Pancreas (tissue), 10 donors: ENCODE measurements at regions not wholly inside any gene's neighbourhood (a gene's known extent, or its start where the extent isn't known, plus 50 kb on each side); places are given as distances from the start of the nearest gene placed in this dataset.
A peak's percentile ranks its signal among the peaks of the same experiment; 100 is the strongest.
"Not testable (repeated sequence)": the region's sequence is repeated elsewhere in the genome, so short reads cannot be mapped to it uniquely, and the experiment has no call there.

Experiments
- ATAC-seq, 4 donors: fragments of 200-7000 bp; cut with Tn5 transposase; one replicate each; pipeline versions ENCODE4 v1.8.0 to v1.9.1; 2020; ENCODE audit warnings: mild to moderate bottlenecking in 4 of 4, moderate library complexity in 4 of 4
- DNase-seq, 6 donors: peaks; one replicate each; pipeline ENCODE4 v3.0.0-alpha.2; 2020
- FAIRE-seq: peaks from 2 replicates; lab custom pipeline; 2012; peaks lifted over from hg19 to GRCh38; lab: Jason Lieb, UNC
- H3K27ac ChIP-seq, 4 donors: fragments of 200-600 bp; sonication (generic); 1 replicate in 3 of 4; 2 replicates in 1 of 4; pipeline versions ENCODE4 v1.5.0 to v1.8.0; 2020
- H3K27me3 ChIP-seq, 4 donors: fragments of 200-600 bp; one replicate each; pipeline ENCODE4 v1.8.0; 2021
- H3K36me3 ChIP-seq, 3 donors: fragments of 200-600 bp; sonication (generic) in 1 of 3; one replicate each; pipeline versions ENCODE4 v1.5.0 to v1.8.0; 2020 to 2021
- H3K4me1 ChIP-seq, 3 donors: fragments of 200-600 bp; one replicate each; pipeline ENCODE4 v1.8.0; 2021
- H3K4me3 ChIP-seq, 4 donors: fragments of 200-600 bp; sonication (generic) in 2 of 4; one replicate each; pipeline versions ENCODE4 v1.5.0 to v1.8.0; 2020 to 2021
- H3K9me3 ChIP-seq, 4 donors: fragments of 200-600 bp; one replicate each; pipeline ENCODE4 v1.8.0; 2021
- CTCF ChIP-seq, 4 donors: fragments of 200-600 bp; sonication (generic) in 3 of 4; IDR thresholded peaks; one replicate each; pipeline versions ENCODE4 v1.5.0 to v1.8.0; 2021; ENCODE audit warnings: antibody characterized with exemption in 4 of 4
- WGBS, 2 donors: extraction: QIAGEN DNeasy Blood & Tissue Kit; methylation state at CpG; one replicate each; pipeline ENCODE4 v1.1.7; 2013; 5-methylcytosine and 5-hydroxymethylcytosine counted together
- intact Hi-C, 3 donors: fragments of 100-400 bp; cut with DNase I; formaldehyde crosslinking; loops; one replicate each; pipeline versions ENCODE4 v1.11.1 to v1.14.2; 2022
- donor health status: healthy with polysubstance abuse.
- donor health status: DM: no; HTN: no; CAD: no; lungs with moderate emphysema.
- donor health status: DM: no; HTN: no; CAD: no.
- donor health status: control.
- donor health status: control.
- donor health status: Bipolar disorder and iron deficiency.
- donor health status: DM: yes; HTN: yes; CAD: no.
- donor health status: DM: no; HTN: no; CAD: no.
- donor health status: DM: no; HTN: no; CAD: no.
- donor health status: DM: yes; HTN: yes; CAD: no.

DNA sequence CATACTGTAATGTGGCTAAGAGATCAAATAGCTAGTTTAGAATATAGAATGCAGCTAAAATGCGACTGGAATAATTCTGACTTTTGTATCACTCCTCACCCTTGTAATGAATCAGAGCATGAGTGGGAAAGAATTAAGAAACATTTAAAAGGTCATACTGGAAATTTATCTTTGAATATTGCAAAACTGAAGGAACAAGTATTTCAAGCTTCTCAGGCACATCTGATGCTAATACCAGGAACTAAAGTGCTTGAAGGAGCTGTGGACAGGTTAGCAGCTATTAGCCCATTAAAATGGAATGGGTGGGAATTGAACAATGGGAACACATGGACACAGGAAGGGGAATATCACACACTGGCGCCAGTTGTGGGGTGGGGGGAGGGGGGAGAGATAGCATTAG is 144.2 kb upstream of the ZNF91 start:
- Histone ChIP-seq H3K36me3 (no peaks in the 10 kb centered on the region), H3K27me3 (no peaks in the 10 kb centered on the region), H3K4me3 (no peak overlapping the region), H3K9me3 (no peaks in the 10 kb centered on the region), H3K4me1 (no peaks in the 10 kb centered on the region), H3K27ac (no peak overlapping the region)
- FAIRE-seq = no peak
- WGBS, 2 donors = 47 to 53% methylated on average over 2 of the region's 2 CpGs
- no peak for DNase-seq
- TF ChIP-seq CTCF (IDR thresholded peaks at IDR 0.05) = no peak
- intact Hi-C loops = no loop called here
- ATAC-seq = no peak

DNA sequence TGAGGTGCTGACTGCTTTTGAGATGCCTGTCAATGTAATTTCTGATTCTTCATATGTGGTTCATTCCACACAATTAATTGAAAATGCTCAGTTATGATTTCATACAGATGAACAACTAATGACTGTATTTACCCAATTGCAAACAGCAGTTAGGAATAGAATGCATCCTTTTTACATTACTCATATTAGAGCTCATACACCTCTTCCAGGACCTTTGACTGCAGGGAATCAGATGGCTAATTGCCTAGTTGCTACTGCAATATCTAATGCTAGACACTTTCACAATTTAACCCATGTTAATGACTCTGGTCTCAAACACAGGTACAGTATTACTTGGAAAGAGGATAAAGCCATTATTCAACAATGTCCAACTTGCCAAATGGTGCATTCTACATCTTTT is 141.9 kb upstream of the ZNF91 start:
- H3K9me3 ChIP-seq, H3K27ac ChIP-seq, intact Hi-C loops, DNase-seq, FAIRE-seq, ATAC-seq, H3K27me3 ChIP-seq, H3K36me3 ChIP-seq, H3K4me3 ChIP-seq, H3K4me1 ChIP-seq: not testable (repeated sequence)

DNA sequence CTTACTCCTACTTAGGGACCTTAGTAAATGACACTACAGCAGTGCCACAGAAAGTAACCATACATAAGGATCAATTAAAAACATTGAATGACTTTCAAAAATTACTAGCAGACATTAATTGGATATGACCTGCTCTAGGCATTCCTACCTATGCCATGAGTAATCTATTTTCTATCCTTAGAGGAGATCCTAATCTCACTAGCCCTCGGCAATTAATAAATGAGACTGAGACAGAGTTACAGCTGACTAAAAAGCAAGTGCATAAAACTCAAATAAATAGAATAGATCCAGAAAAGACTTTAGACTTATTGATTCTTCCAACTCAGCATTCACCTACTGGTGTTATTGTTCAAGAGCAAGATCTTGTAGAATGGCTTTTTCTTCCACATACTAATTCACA is 141.1 kb upstream of the ZNF91 start:
- ATAC-seq, H3K36me3 ChIP-seq, H3K27me3 ChIP-seq, H3K27ac ChIP-seq, H3K4me3 ChIP-seq, DNase-seq, H3K4me1 ChIP-seq, intact Hi-C loops, H3K9me3 ChIP-seq, FAIRE-seq: not testable (repeated sequence)
- 56 to 67% methylated on average over 1 of the region's 1 CpG for WGBS, 2 donors

DNA sequence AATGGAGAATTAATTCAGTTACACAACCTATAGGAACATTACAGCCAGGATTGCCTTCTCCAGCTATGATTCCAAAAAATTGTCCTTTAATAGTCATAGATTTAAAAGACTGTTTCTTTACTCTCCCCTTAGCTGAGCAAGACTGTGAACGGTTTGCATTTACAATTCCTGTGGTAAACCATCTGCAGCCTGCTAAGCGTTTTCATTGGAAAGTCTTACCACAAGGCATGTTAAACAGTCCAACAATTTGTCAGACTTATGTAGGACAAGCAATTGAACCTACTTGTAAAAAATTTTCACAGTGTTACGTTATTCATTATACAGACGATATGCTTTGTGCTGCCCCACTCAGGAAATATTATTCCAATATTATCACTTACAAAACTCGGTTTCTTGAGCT is 140.6 kb upstream of the ZNF91 start:
- DNase-seq, H3K4me1 ChIP-seq, intact Hi-C loops, ATAC-seq, H3K4me3 ChIP-seq, H3K9me3 ChIP-seq, H3K27ac ChIP-seq, H3K27me3 ChIP-seq, FAIRE-seq, H3K36me3 ChIP-seq: not testable (repeated sequence)
- 57 to 77% methylated on average over 5 of the region's 5 CpGs for WGBS, 2 donors

GRCh38 chr19:23533441-23533840 is 138.2 kb upstream of the ZNF91 start:
- peak in 1 of 6 donors; percentile 36 for DNase-seq
- FAIRE-seq, intact Hi-C loops, ATAC-seq, H3K27me3 ChIP-seq, H3K4me3 ChIP-seq, H3K4me1 ChIP-seq, H3K9me3 ChIP-seq, H3K27ac ChIP-seq, H3K36me3 ChIP-seq: not testable (repeated sequence)
- 91 to 97% methylated on average over 27 to 30 of the region's 30 CpGs for WGBS, 2 donors

DNA sequence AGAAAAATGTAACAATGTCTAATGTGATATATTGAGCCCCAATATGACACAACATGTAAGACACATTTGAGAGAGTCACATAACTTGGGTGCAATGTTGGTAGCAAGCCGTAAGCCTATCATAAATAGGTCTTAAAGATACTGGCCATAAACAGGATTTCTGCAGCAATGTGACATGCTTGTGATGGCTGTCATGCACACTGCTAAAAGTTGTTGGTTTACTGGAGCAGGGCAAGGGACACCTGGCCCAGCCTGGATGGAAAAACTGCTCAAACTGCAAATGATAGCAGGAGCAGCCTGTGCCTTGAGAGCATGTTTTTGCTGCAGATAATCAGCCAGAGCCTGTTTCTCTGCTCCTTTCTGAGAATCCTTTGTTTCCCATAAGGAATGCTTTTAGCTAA is 136.7 kb upstream of the ZNF91 start:
- ATAC-seq (no peak), FAIRE-seq (no peak), DNase-seq (no peak)
- H3K27ac ChIP-seq = no peak overlapping the region
- H3K4me1 ChIP-seq = no peaks in the 10 kb centered on the region
- intact Hi-C loops = no loop called here
- H3K36me3 ChIP-seq = no peaks in the 10 kb centered on the region
- no peak overlapping the region for H3K4me3 ChIP-seq
- TF ChIP-seq CTCF (IDR thresholded peaks at IDR 0.05) = no peak
- WGBS, 2 donors = 76 to 92% methylated on average over 1 of the region's 1 CpG
- no peaks in the 10 kb centered on the region for H3K27me3 ChIP-seq
- H3K9me3 ChIP-seq = no peaks in the 10 kb centered on the region

DNA sequence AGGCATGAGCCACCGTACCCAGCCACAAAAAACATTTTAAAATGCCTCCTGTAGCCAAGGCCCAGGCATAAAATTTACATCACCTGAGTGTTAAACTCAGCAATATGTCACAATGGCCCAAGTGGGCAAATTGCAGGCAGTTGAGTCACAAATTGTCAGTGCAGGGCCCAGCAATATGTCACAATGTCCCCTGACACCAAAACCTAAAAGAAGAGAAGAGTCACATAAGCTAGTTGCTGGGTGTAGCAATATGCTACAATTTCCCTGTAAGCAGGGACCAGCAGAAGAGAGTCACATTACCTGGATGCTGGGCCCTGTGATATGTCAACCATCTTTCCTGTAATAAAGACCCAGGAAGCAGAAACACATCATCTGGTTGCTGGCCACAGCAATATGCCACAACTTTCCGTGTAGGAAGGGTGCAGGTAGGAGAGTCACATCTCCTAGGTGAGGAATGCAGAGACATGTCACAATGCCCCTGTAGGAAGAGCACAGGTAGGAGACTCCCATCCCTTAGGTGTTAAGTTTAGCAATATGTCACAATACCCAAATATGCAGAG is 136.0 kb upstream of the ZNF91 start:
- FAIRE-seq (no peak), DNase-seq (no peak), ATAC-seq (no peak)
- no peak for TF ChIP-seq CTCF (IDR thresholded peaks at IDR 0.05)
- H3K36me3 ChIP-seq = no peaks in the 10 kb centered on the region
- H3K27ac ChIP-seq = no peak overlapping the region
- H3K27me3 ChIP-seq = no peaks in the 10 kb centered on the region
- intact Hi-C loops = no loop called here
- H3K4me1 ChIP-seq = no peaks in the 10 kb centered on the region
- H3K9me3 ChIP-seq = no peaks in the 10 kb centered on the region
- 40 to 61% methylated on average over 2 of the region's 2 CpGs for WGBS, 2 donors
- no peak overlapping the region for H3K4me3 ChIP-seq
